Brain microvascular endothelial cell (primary cell): ENCODE measurements at regions not wholly inside any gene's neighbourhood (a gene's known extent, or its start where the extent isn't known, plus 50 kb on each side); places are given as distances from the start of the nearest gene placed in this dataset.

Experiments
- DNase-seq: peaks from one replicate; pipeline ENCODE4 v3.0.0-alpha.2; 2020
- H3K27ac ChIP-seq: fragments of 250-450 bp; sonication (Bioruptor Pico); 2 replicates; pipeline ENCODE4 v1.5.1; 2020; ENCODE audit warnings: mild to moderate bottlenecking, moderate library complexity
- H3K27me3 ChIP-seq: fragments of 250-450 bp; sonication (Bioruptor Pico); replicated peaks from 2 replicates; pipeline ENCODE4 v1.5.1; 2020; ENCODE audit warnings: mild to moderate bottlenecking
- H3K36me3 ChIP-seq: fragments of 250-450 bp; sonication (Bioruptor Pico); replicated peaks from 2 replicates; pipeline ENCODE4 v1.5.1; 2020; ENCODE audit warnings: mild to moderate bottlenecking
- H3K4me3 ChIP-seq: 2 replicates; pipeline ENCODE4 v1.5.1; 2011; ENCODE audit warnings: low read depth, mild to moderate bottlenecking, control low read depth, low read length, moderate library complexity
- in situ Hi-C: cut with HindIII; loops from 2 replicates; pipeline ENCODE4 v1.10.0; 2017; ENCODE audit warnings: low sequenced_read_pairs, low pct_ligation_motif_present
- TF ChIP-seq, protein P1 (sequence below): IDR thresholded peaks from 2 replicates; pipeline ENCODE4 v1.5.1; 2011; ENCODE audit warnings: low read depth, mild to moderate bottlenecking, moderate library complexity, low read length, control low read depth, inconsistent platforms; ENCODE audit errors: missing control alignments

GRCh38 chr2:76257802-76258201 lies 547.1 kb upstream of the GCFC2 start:
- H3K27ac ChIP-seq = no peak overlapping the region
- no peaks in the 10 kb centered on the region for H3K27me3 ChIP-seq
- TF ChIP-seq, protein P1, sequence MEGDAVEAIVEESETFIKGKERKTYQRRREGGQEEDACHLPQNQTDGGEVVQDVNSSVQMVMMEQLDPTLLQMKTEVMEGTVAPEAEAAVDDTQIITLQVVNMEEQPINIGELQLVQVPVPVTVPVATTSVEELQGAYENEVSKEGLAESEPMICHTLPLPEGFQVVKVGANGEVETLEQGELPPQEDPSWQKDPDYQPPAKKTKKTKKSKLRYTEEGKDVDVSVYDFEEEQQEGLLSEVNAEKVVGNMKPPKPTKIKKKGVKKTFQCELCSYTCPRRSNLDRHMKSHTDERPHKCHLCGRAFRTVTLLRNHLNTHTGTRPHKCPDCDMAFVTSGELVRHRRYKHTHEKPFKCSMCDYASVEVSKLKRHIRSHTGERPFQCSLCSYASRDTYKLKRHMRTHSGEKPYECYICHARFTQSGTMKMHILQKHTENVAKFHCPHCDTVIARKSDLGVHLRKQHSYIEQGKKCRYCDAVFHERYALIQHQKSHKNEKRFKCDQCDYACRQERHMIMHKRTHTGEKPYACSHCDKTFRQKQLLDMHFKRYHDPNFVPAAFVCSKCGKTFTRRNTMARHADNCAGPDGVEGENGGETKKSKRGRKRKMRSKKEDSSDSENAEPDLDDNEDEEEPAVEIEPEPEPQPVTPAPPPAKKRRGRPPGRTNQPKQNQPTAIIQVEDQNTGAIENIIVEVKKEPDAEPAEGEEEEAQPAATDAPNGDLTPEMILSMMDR = no peak
- no peaks in the 10 kb centered on the region for H3K36me3 ChIP-seq
- DNase-seq = no peak
- in situ Hi-C loops = no loop called here
- no peak overlapping the region for H3K4me3 ChIP-seq

DNA sequence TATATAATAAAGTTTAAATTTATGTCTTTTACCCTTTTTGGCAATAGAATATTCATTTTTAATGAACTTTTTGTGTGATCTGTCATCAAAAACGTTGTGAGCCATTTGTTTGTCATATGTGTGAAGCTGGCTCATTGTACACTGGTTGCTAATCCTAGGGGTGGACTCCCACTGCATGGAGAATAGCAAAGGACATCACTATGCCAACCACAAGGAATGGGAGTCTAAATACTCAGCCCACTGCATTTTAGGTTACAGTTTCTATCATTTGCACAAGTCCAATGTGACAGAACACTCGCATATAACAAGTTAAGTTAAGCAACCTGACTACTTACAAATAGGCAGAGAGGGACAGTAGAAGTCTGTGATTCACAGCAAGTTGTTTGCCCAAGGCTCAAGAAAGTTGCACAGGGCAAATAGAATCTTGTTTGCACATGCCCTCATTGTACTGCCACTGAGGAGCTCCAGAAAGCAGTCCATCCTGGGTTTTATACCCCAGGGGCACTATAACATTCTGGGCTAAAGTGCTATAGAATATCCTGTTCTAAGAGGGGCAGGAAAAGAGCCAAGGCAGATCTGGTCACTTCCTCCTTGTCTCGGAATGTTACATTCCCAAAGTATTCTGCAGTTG lies 545.9 kb upstream of the GCFC2 start:
- in situ Hi-C loops = no loop called here
- TF ChIP-seq, protein P1 = no peak
- Histone ChIP-seq H3K4me3 (no peak overlapping the region), H3K27ac (no peak overlapping the region), H3K36me3 (no peaks in the 10 kb centered on the region), H3K27me3 (no peaks in the 10 kb centered on the region)
- DNase-seq = no peak

- no peak for DNase-seq
- TF ChIP-seq, protein P1 = no peak
Observed at GRCh38 chr2:76252704-76253103, 542.0 kb upstream of the GCFC2 start.

GRCh38 chr2:76251342-76251741 lies 540.6 kb upstream of the GCFC2 start:
- TF ChIP-seq, protein P1 = no peak
- H3K4me3 ChIP-seq = no peak overlapping the region
- H3K36me3 ChIP-seq = no peaks in the 10 kb centered on the region
- in situ Hi-C loops = no loop called here
- H3K27ac ChIP-seq = no peak overlapping the region
- no peaks in the 10 kb centered on the region for H3K27me3 ChIP-seq
- DNase-seq = no peak

More at GRCh38 chr2:76252704-76253103, 542.0 kb upstream of the GCFC2 start:
- in situ Hi-C loops = no loop called here
- Histone ChIP-seq H3K4me3 (no peak overlapping the region), H3K27ac (no peak overlapping the region), H3K36me3 (no peaks in the 10 kb centered on the region), H3K27me3 (no peaks in the 10 kb centered on the region)

DNA sequence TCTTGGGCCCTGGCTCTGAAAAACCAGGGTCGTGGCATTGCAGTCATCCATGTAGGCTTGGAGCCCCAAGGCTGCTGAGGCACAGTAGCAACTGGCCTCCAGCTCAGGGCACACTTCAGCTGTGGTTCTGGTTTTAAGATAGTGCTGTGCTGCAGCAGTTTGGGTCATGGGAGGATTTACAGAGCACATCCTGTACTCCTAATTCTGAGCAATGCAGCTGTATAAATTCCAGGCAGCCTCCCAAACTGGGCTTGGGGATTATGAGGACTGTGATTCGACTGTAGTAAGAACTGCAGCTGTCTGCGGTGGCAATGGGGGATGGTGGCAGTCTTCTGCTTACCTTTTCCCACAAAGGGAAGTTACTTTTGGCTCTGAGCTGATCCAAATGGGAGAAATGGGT lies 536.3 kb upstream of the GCFC2 start:
- no peak overlapping the region for H3K27ac ChIP-seq
- H3K4me3 ChIP-seq = no peak overlapping the region
- in situ Hi-C loops = no loop called here
- H3K27me3 ChIP-seq = no peaks in the 10 kb centered on the region
- DNase-seq = no peak
- TF ChIP-seq, protein P1 = no peak
- no peaks in the 10 kb centered on the region for H3K36me3 ChIP-seq
